H1 (cell line): ENCODE measurements at regions not wholly inside any gene's neighbourhood (a gene's known extent, or its start where the extent isn't known, plus 50 kb on each side); places are given as distances from the start of the nearest gene placed in this dataset.

ENCODE experiments used
- CHD7 ChIP-seq: fragments of 300-600 bp; sonication (generic); IDR thresholded peaks from 2 replicates; pipeline ENCODE4 v1.7.1; 2012; ENCODE audit warnings: low read length, moderate library complexity, mild to moderate bottlenecking, inconsistent platforms; ENCODE audit not compliant: insufficient replicate concordance
- CREB1 ChIP-seq: IDR thresholded peaks from 2 replicates; pipeline ENCODE4 v1.6.1; 2012; ENCODE audit warnings: inconsistent platforms
- GABPA ChIP-seq: IDR thresholded peaks from 2 replicates; pipeline ENCODE4 v1.6.1; 2011; ENCODE audit warnings: mild to moderate bottlenecking, low read length, moderate library complexity, borderline replicate concordance; ENCODE audit not compliant: insufficient read depth
- KDM5A ChIP-seq: fragments of 200-600 bp; IDR thresholded peaks from 2 replicates; pipeline ENCODE4 v1.7.1; 2012; ENCODE audit warnings: mild to moderate bottlenecking, low read length, inconsistent platforms, mixed read lengths

GRCh38 chr4:4789462-4789861, 70.0 kb upstream of the MSX1 start (continued):
- TF ChIP-seq CHD7 (no peak), KDM5A (no peak), GABPA (no peak), CREB1 (no peak)
